Activated naive CD8-positive, alpha-beta T cell treated with anti-CD3 and anti-CD28 coated beads, Interleukin-2, amount 50 U/mL, for 24 hours (primary cell): ENCODE measurements at regions not wholly inside any gene's neighbourhood (a gene's known extent, or its start where the extent isn't known, plus 50 kb on each side); places are given as distances from the start of the nearest gene placed in this dataset.

ENCODE experiments used
- ATAC-seq: fragments of 150-1000 bp; cut with Tn5 transposase; one replicate; pipeline ENCODE4 v1.10.0; 2021
- DNase-seq: peaks from one replicate; pipeline ENCODE4 v3.0.0; 2021
- H3K27ac Mint-ChIP-seq: one replicate; pipeline ENCODE4 v1.8.0; 2021; ENCODE audit warnings: mild to moderate bottlenecking, mixed read lengths
- H3K27me3 Mint-ChIP-seq: one replicate; pipeline ENCODE4 v1.8.0; 2021; ENCODE audit warnings: mixed read lengths
- H3K36me3 Mint-ChIP-seq: one replicate; pipeline ENCODE4 v1.8.0; 2021; ENCODE audit warnings: low read depth, mixed read lengths
- H3K4me1 Mint-ChIP-seq: one replicate; pipeline ENCODE4 v1.8.0; 2021; ENCODE audit warnings: mixed read lengths
- H3K4me3 Mint-ChIP-seq: one replicate; pipeline ENCODE4 v1.8.0; 2021; ENCODE audit warnings: mild to moderate bottlenecking, moderate library complexity, mixed read lengths
- H3K9me3 Mint-ChIP-seq: one replicate; pipeline ENCODE4 v1.8.0; 2021; ENCODE audit warnings: mixed read lengths

GRCh38 chr11:33590441-33590840 is 110.2 kb downstream of the C11orf91 start:
- ATAC-seq = no peak
- H3K27me3 Mint-ChIP-seq = no peaks in the 10 kb centered on the region
- no peak overlapping the region for H3K4me3 Mint-ChIP-seq
- DNase-seq = no peak
- H3K36me3 Mint-ChIP-seq = no peaks in the 10 kb centered on the region
- H3K9me3 Mint-ChIP-seq = peaks cover 4% of the 10 kb centered on the region
- H3K4me1 Mint-ChIP-seq = no peaks in the 10 kb centered on the region
- H3K27ac Mint-ChIP-seq = no peak overlapping the region

DNA sequence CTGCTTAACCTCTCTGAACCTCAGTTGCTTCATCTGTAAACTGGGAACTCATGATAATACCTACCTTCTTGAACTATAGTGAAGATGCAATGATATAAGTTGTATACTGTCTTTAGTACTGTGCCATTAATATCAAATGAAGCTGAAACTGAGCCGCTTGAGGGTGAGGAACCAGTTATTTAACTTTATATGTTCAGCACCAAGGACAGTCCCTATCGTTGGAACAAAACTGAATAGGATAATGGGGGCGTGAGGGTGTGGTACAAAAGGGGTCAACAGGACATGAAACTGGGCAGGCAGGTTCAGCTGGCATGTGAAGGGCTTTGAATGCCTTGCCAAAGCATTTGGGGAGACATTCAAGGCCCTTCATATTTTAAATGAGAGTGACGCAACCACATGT is 112.6 kb downstream of the C11orf91 start:
- no peak overlapping the region for H3K27ac Mint-ChIP-seq
- H3K4me1 Mint-ChIP-seq = no peaks in the 10 kb centered on the region
- ATAC-seq = no peak
- DNase-seq = no peak
- H3K27me3 Mint-ChIP-seq = no peaks in the 10 kb centered on the region
- H3K4me3 Mint-ChIP-seq = no peak overlapping the region
- no peaks in the 10 kb centered on the region for H3K36me3 Mint-ChIP-seq
- H3K9me3 Mint-ChIP-seq = no peaks in the 10 kb centered on the region

- no peak for ATAC-seq
Observed at GRCh38 chr11:33585586-33586209, 114.9 kb downstream of the C11orf91 start.

GRCh38 chr11:33582636-33583325 is 117.8 kb downstream of the C11orf91 start:
- ATAC-seq (no peak), DNase-seq (no peak)
- Mint-ChIP-seq H3K27ac (no peak overlapping the region), H3K36me3 (no peaks in the 10 kb centered on the region), H3K4me1 (no peaks in the 10 kb centered on the region), H3K9me3 (no peaks in the 10 kb centered on the region), H3K27me3 (peaks cover 10% of the 10 kb centered on the region), H3K4me3 (no peak overlapping the region)

More at GRCh38 chr11:33585586-33586209, 114.9 kb downstream of the C11orf91 start:
- Mint-ChIP-seq H3K9me3 (no peaks in the 10 kb centered on the region), H3K4me1 (no peaks in the 10 kb centered on the region), H3K27me3 (peaks cover 2% of the 10 kb centered on the region), H3K27ac (no peak overlapping the region), H3K36me3 (no peaks in the 10 kb centered on the region), H3K4me3 (no peak overlapping the region)
- no peak for DNase-seq

DNA sequence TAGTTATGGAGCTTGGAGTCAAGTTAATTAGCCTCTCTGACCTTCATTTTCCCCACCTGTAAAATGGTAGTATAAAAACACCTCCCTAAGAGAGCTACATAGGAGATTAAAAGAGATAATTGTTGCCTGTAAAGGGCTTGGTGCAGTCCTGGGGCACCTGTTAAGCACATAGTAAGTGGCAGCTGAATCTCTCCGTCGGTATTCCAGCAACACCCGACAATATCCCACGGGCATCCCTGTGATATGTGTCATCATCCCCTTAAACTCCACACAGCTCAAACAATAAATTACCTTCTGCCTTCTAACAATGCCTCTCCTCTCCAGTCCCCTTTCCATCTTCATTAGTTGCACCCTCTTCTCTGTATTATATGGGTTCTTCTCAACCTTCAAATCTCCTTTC is 121.5 kb downstream of the C11orf91 start:
- no peaks in the 10 kb centered on the region for H3K9me3 Mint-ChIP-seq
- ATAC-seq (no peak), DNase-seq (no peak)
- H3K4me1 Mint-ChIP-seq = no peaks in the 10 kb centered on the region
- no peak overlapping the region for H3K4me3 Mint-ChIP-seq
- peaks cover 10% of the 10 kb centered on the region for H3K27me3 Mint-ChIP-seq
- no peak overlapping the region for H3K27ac Mint-ChIP-seq
- no peaks in the 10 kb centered on the region for H3K36me3 Mint-ChIP-seq

- ATAC-seq (no peak), DNase-seq (no peak)
- H3K36me3 Mint-ChIP-seq = no peaks in the 10 kb centered on the region
- no peaks in the 10 kb centered on the region for H3K4me1 Mint-ChIP-seq
- peaks cover 10% of the 10 kb centered on the region for H3K27me3 Mint-ChIP-seq
- H3K4me3 Mint-ChIP-seq = no peak overlapping the region
- no peak overlapping the region for H3K27ac Mint-ChIP-seq
- H3K9me3 Mint-ChIP-seq = no peaks in the 10 kb centered on the region
Observed at GRCh38 chr11:33577204-33577603, 123.4 kb downstream of the C11orf91 start.

- ATAC-seq (no peak), DNase-seq (no peak)
- Mint-ChIP-seq H3K36me3 (no peaks in the 10 kb centered on the region), H3K4me1 (no peaks in the 10 kb centered on the region), H3K27me3 (peaks cover 10% of the 10 kb centered on the region), H3K9me3 (no peaks in the 10 kb centered on the region), H3K4me3 (no peak overlapping the region), H3K27ac (no peak overlapping the region)
Observed at GRCh38 chr11:33575311-33575710, 125.3 kb downstream of the C11orf91 start.

- H3K36me3 Mint-ChIP-seq = no peaks in the 10 kb centered on the region
- H3K27me3 Mint-ChIP-seq = peaks cover 6% of the 10 kb centered on the region
- ATAC-seq (no peak), DNase-seq (no peak)
- H3K9me3 Mint-ChIP-seq = no peaks in the 10 kb centered on the region
- H3K27ac Mint-ChIP-seq = no peak overlapping the region
- H3K4me3 Mint-ChIP-seq = no peak overlapping the region
- no peaks in the 10 kb centered on the region for H3K4me1 Mint-ChIP-seq
Observed at GRCh38 chr11:33574331-33574730, 126.3 kb downstream of the C11orf91 start.

DNA sequence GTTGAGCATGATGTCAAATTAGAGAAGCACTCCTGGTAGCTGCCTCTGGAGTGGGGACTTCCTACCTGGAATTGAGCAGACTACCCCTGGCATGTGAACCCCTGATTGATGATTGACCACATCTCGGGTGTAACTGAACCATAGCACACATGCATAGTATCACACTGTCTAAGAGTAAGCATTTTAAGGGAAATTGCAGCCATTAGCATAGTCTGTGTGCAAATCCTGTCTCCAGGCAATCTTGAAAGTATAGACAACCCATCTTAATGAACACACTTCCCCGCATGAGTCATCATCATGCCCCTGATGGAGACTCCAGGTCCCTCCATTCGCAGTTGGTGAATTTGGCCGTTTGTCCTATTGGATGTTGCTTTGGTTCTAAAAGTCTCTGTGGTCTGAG is 131.3 kb downstream of the C11orf91 start:
- peaks cover 9% of the 10 kb centered on the region for H3K27me3 Mint-ChIP-seq
- DNase-seq (no peak), ATAC-seq (no peak)
- no peak overlapping the region for H3K4me3 Mint-ChIP-seq
- no peak overlapping the region for H3K27ac Mint-ChIP-seq
- H3K9me3 Mint-ChIP-seq = no peaks in the 10 kb centered on the region
- no peaks in the 10 kb centered on the region for H3K4me1 Mint-ChIP-seq
- H3K36me3 Mint-ChIP-seq = no peaks in the 10 kb centered on the region

DNA sequence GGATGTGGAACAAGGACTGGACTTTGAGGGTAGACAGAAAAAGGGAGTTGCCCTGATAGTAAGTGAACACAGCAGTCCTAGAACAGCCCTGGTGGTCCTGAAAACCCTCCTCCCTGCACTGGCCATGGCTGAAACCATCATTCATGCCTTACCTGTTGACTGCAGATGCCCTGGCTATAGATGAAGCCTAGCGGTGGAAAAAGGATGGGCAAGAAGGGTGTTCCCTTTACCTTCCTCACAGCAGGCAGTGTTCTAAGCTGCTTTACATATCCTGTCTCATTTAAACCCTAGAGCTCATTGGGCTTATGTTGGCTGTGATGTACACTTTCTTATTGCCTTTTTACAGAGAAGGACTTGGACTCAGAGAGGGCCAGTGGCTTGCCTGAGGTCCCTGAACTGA is 133.6 kb downstream of the C11orf91 start:
- no peak for DNase-seq
- no peak overlapping the region for H3K4me3 Mint-ChIP-seq
- no peaks in the 10 kb centered on the region for H3K9me3 Mint-ChIP-seq
- H3K27me3 Mint-ChIP-seq = peaks cover 13% of the 10 kb centered on the region
- ATAC-seq = no peak
- no peak overlapping the region for H3K27ac Mint-ChIP-seq
- H3K36me3 Mint-ChIP-seq = no peaks in the 10 kb centered on the region
- no peaks in the 10 kb centered on the region for H3K4me1 Mint-ChIP-seq

DNA sequence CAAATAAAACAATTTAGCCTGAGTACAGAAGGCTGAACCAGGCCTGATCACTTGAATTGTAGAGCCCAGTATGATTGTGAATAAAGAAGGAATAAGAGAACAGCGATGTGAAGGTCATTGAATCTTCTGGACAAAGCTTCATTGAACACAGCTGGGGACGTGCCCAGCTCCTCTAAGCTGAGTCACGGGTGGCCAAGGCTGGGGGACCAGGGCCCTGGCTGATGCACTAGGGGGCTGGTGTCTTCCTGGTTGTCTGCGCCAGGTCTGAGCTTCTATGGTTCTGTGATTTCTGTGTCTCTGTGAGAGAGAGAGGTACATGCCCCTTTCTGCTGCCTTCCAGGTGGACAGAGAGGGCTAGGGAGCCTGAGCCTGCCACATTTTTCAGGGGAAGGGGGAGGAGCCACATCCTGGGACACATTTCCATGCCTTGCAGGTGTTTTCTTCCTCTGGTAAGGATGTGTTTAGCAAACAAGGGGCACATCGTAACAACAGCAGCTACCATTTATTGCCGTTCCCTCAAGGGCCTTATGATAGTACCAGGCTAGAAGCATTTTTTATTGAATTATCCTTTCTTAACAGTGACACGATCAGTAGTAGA is 135.7 kb downstream of the C11orf91 start:
- Mint-ChIP-seq H3K27me3 (peaks cover 10% of the 10 kb centered on the region), H3K36me3 (no peaks in the 10 kb centered on the region), H3K27ac (no peak overlapping the region), H3K4me1 (no peaks in the 10 kb centered on the region), H3K4me3 (no peak overlapping the region), H3K9me3 (no peaks in the 10 kb centered on the region)
- ATAC-seq (no peak), DNase-seq (no peak)

- Mint-ChIP-seq H3K4me3 (no peak overlapping the region), H3K4me1 (no peaks in the 10 kb centered on the region), H3K27ac (no peak overlapping the region), H3K27me3 (peaks cover 8% of the 10 kb centered on the region), H3K36me3 (no peaks in the 10 kb centered on the region), H3K9me3 (no peaks in the 10 kb centered on the region)
- no peak for DNase-seq
- ATAC-seq = no peak
Observed at GRCh38 chr11:33560729-33561128, 139.9 kb downstream of the C11orf91 start.

GRCh38 chr11:33559567-33559966 is 141.1 kb downstream of the C11orf91 start:
- no peak overlapping the region for H3K4me3 Mint-ChIP-seq
- no peak overlapping the region for H3K27ac Mint-ChIP-seq
- H3K36me3 Mint-ChIP-seq = no peaks in the 10 kb centered on the region
- ATAC-seq (no peak), DNase-seq (no peak)
- no peaks in the 10 kb centered on the region for H3K9me3 Mint-ChIP-seq
- peaks cover 11% of the 10 kb centered on the region for H3K27me3 Mint-ChIP-seq
- no peaks in the 10 kb centered on the region for H3K4me1 Mint-ChIP-seq

DNA sequence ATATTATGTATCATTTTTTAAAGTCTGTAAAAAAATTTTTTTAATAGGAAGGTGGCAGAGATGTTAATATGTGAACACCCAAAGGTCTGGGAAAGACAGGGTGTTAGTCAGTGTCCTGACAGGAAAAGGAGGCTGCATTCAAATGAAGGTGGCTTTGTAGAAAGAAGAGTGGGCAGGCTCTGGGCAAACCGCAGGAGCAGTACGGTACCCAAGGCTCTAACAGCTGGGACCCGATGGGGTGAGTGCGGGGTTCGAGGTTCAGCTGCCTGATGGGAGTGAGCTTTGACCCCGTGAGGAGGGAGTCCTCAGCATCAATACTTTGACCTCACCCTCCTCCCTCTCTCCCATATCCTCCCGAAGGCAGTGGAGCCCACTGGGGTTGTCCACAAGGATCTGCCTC is 142.5 kb downstream of the C11orf91 start:
- no peaks in the 10 kb centered on the region for H3K36me3 Mint-ChIP-seq
- H3K9me3 Mint-ChIP-seq = no peaks in the 10 kb centered on the region
- ATAC-seq = no peak

GRCh38 chr11:33557201-33557600 is 143.4 kb downstream of the C11orf91 start:
- H3K4me1 Mint-ChIP-seq = no peaks in the 10 kb centered on the region
- H3K27me3 Mint-ChIP-seq = peaks cover 9% of the 10 kb centered on the region
- ATAC-seq = no peak

More for the DNA sequence above, 142.5 kb downstream of the C11orf91 start:
- Mint-ChIP-seq H3K4me3 (no peak overlapping the region), H3K27me3 (peaks cover 9% of the 10 kb centered on the region), H3K27ac (no peak overlapping the region), H3K4me1 (no peaks in the 10 kb centered on the region)
- DNase-seq = no peak

More at GRCh38 chr11:33557201-33557600, 143.4 kb downstream of the C11orf91 start:
- Mint-ChIP-seq H3K4me3 (no peak overlapping the region), H3K27ac (no peak overlapping the region), H3K9me3 (no peaks in the 10 kb centered on the region), H3K36me3 (no peaks in the 10 kb centered on the region)
- DNase-seq = no peak
